ENCODE measurements at regions not wholly inside any gene's neighbourhood (a gene's known extent, or its start where the extent isn't known, plus 50 kb on each side); places are given as distances from the start of the nearest gene placed in this dataset.

GRCh38 chr12:25017336-25017735 is 68.4 kb upstream of the BCAT1 start:
- TF ChIP-seq CTCF (optimal IDR thresholded peaks at IDR 0.05 in 1 of 3, IDR thresholded peaks at IDR 0.05 in 1 of 3, conservative IDR thresholded peaks at IDR 0.05 in 1 of 3; ENCODE audit: extremely low read depth in 1 of 3, insufficient read depth in 2 of 3, low read length in 3 of 3) (no peak), EZH2 (IDR thresholded peaks at IDR 0.05; ENCODE audit: low read length) (no peak)

Measured in keratinocyte (primary cell).